ENCODE measurements at regions not wholly inside any gene's neighbourhood (a gene's known extent, or its start where the extent isn't known, plus 50 kb on each side); places are given as distances from the start of the nearest gene placed in this dataset.

- Histone ChIP-seq H3K9me3 (no peaks in the 10 kb centered on the region), H3K27ac (no peak overlapping the region), H3K27me3 (no peaks in the 10 kb centered on the region), H3K4me3 (no peak overlapping the region), H3K4me1 (peaks cover 0 to 25% (median 11%) of the 10 kb centered on the region in 12 donors), H3K36me3 (no peaks in the 10 kb centered on the region)
- DNase-seq, result no peak
- TF ChIP-seq POLR2A (IDR thresholded peaks at IDR 0.05), result no peak
- TF ChIP-seq CTCF (IDR thresholded peaks at IDR 0.05), result no peak
- intact Hi-C loops (cut with DNase I), result no loop called here
- no peak for ATAC-seq
- WGBS, 4 donors, result 75 to 83% (median 78%) methylated on average over 3 of the region's 3 CpGs
Measured at GRCh38 chr1:117694543-117694942, 88.7 kb downstream of the TENT5C start.

DNA sequence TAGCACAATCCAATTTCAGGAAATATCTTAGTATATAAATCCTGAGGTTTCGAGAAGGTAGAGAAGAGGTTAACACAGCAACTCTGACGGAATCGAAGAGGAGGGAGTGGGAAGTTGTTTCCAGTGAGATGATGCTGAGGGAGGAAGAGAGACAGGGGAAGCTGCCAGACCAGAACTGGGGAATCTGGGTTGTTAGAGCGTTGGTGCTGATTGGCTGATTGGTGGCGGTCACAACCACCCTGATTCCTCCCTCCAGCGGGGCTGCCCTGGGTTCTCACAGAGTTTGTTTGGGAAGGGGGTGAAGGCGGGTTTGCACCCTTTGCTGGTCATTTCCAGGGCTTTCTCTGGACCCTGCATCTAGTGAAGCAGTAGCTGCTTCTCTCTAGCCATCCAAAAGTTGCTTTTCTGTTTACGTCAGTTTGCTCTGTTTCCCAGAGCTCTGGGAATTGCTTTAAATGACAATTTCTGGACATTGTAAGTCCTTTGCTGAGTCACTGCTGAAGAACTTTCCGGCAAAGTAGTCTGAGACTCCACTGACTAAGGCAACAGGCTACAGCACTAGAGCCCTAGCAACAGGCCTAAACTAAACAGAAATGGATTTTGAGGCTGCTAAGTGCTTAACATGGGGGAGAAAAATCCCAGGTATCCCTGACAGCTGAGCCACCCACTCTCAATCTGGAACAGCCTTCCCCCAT lies 90.1 kb downstream of the TENT5C start:
- intact Hi-C loops (cut with DNase I), result no loop called here
- Histone ChIP-seq H3K27me3 (no peaks in the 10 kb centered on the region), H3K4me3 (peak overlapping the region in 2 of 12 donors; percentile 10 to 19), H3K36me3 (no peaks in the 10 kb centered on the region), H3K9me3 (no peaks in the 10 kb centered on the region), H3K27ac (peak overlapping the region in 11 of 12 donors; percentile 31 to 85 (median 66)), H3K4me1 (peaks cover 0 to 25% (median 11%) of the 10 kb centered on the region in 12 donors)
- 36 to 53% (median 42%) methylated on average over 9 of the region's 9 CpGs for WGBS, 4 donors
- DNase-seq, result peak in 2 of 5 donors; percentile 43 to 44
- ATAC-seq, result peak; percentile 57 to 89 (median 84)
- no peak for TF ChIP-seq CTCF (IDR thresholded peaks at IDR 0.05)
- TF ChIP-seq POLR2A (IDR thresholded peaks at IDR 0.05), result no peak

DNA sequence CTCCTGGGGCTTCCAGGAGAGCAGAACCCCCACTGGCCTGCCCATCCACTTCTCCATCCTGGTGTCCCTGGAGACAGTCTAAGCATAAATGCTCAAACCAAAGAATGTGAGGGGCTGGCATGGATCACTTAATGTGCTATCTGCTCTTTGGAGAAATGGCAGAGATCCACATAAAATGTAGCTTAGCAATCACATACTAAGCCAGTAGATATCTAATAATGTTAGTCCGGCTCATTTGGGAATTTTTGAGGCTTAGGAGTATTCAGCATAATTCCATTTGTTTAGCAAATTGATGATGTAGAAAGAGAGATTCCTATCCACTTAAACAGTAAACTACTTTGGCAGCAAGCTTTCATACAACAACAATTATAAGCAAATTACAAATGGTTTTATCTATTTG lies 90.7 kb downstream of the TENT5C start:
- intact Hi-C loops (cut with DNase I), result no loop called here
- Histone ChIP-seq H3K9me3 (no peaks in the 10 kb centered on the region), H3K4me3 (no peak overlapping the region), H3K27me3 (no peaks in the 10 kb centered on the region), H3K4me1 (peaks cover 0 to 25% (median 11%) of the 10 kb centered on the region in 12 donors), H3K36me3 (no peaks in the 10 kb centered on the region), H3K27ac (peak overlapping the region in 11 of 12 donors; percentile 31 to 85 (median 66))
- WGBS, 4 donors, result 50 to 72% (median 62%) methylated on average over 1 of the region's 1 CpG
- ATAC-seq (no peak), DNase-seq (no peak)
- TF ChIP-seq POLR2A (IDR thresholded peaks at IDR 0.05) (no peak), CTCF (IDR thresholded peaks at IDR 0.05) (no peak)

GRCh38 chr1:117697220-117697781 lies 91.5 kb downstream of the TENT5C start:
- ATAC-seq (no peak), DNase-seq (no peak)
- peaks cover 0 to 25% (median 11%) of the 10 kb centered on the region in 12 donors for H3K4me1 ChIP-seq
- H3K27me3 ChIP-seq, result no peaks in the 10 kb centered on the region
- no peak overlapping the region for H3K4me3 ChIP-seq
- H3K27ac ChIP-seq, result peak overlapping the region in 7 of 12 donors; percentile 36 to 85 (median 72)
- no peaks in the 10 kb centered on the region for H3K9me3 ChIP-seq
- intact Hi-C loops (cut with DNase I), result no loop called here
- H3K36me3 ChIP-seq, result no peaks in the 10 kb centered on the region
- TF ChIP-seq POLR2A (IDR thresholded peaks at IDR 0.05), result no peak
- TF ChIP-seq CTCF (IDR thresholded peaks at IDR 0.05), result no peak

Measured in heart left ventricle (tissue), 16 donors.